Left ventricle myocardium inferior (tissue), 1 donor: ENCODE measurements at regions not wholly inside any gene's neighbourhood (a gene's known extent, or its start where the extent isn't known, plus 50 kb on each side); places are given as distances from the start of the nearest gene placed in this dataset.

Source experiments
- DNase-seq: peaks from one replicate; pipeline ENCODE4 v3.0.0-alpha.2; 2020
- H3K27ac ChIP-seq: fragments of 200-600 bp; replicated peaks from 2 replicates; pipeline ENCODE4 v1.8.0; 2021
- H3K27me3 ChIP-seq: fragments of 200-600 bp; 2 replicates; pipeline ENCODE4 v1.8.0; 2021; ENCODE audit warnings: low read depth
- H3K36me3 ChIP-seq: fragments of 200-600 bp; 2 replicates; pipeline ENCODE4 v1.8.0; 2021
- H3K4me1 ChIP-seq: fragments of 200-600 bp; 2 replicates; pipeline ENCODE4 v1.8.0; 2021
- H3K4me3 ChIP-seq: fragments of 200-600 bp; 2 replicates; pipeline ENCODE4 v1.8.0; 2021; ENCODE audit warnings: mild to moderate bottlenecking, moderate library complexity
- H3K9me3 ChIP-seq: fragments of 200-600 bp; replicated peaks from 2 replicates; pipeline ENCODE4 v1.8.0; 2021
- intact Hi-C: fragments of 100-400 bp; cut with micrococcal nuclease; formaldehyde crosslinking; loops from one replicate; pipeline ENCODE4 v1.11.0; 2022
- TF ChIP-seq, protein P1 (sequence below): fragments of 200-600 bp; IDR thresholded peaks from 2 replicates; pipeline ENCODE4 v1.8.0; 2021; ENCODE audit warnings: antibody characterized with exemption, mild to moderate bottlenecking, borderline replicate concordance
- donor health status: DM: no; HTN: yes; CAD: no; lungs with severe emphysema.

DNA sequence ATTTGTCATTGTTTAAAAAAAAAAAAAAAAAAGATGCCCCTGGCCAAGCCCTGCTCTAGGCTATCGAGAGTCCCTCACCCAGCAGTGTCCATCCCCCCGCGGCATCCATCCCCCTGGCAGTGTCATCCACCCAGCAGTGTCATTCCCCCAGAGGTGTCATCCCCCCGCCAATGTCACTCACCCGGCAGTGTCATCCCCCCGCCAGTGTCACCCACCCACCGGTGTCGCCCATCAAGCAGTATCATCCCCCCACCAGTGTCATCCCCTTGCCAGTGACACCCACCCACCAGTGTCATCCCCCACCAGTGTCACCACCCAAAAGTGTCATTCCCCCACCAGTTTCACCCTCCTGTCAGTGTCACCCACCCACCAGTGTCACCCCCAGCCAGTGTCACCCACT lies 99.3 kb upstream of the PRR20G start:
- peaks cover 6% of the 10 kb centered on the region for H3K9me3 ChIP-seq
- H3K4me3 ChIP-seq = no peak overlapping the region
- peaks cover 91% of the 10 kb centered on the region for H3K27me3 ChIP-seq
- H3K4me1 ChIP-seq = no peaks in the 10 kb centered on the region
- intact Hi-C loops = no loop called here
- TF ChIP-seq, protein P1, sequence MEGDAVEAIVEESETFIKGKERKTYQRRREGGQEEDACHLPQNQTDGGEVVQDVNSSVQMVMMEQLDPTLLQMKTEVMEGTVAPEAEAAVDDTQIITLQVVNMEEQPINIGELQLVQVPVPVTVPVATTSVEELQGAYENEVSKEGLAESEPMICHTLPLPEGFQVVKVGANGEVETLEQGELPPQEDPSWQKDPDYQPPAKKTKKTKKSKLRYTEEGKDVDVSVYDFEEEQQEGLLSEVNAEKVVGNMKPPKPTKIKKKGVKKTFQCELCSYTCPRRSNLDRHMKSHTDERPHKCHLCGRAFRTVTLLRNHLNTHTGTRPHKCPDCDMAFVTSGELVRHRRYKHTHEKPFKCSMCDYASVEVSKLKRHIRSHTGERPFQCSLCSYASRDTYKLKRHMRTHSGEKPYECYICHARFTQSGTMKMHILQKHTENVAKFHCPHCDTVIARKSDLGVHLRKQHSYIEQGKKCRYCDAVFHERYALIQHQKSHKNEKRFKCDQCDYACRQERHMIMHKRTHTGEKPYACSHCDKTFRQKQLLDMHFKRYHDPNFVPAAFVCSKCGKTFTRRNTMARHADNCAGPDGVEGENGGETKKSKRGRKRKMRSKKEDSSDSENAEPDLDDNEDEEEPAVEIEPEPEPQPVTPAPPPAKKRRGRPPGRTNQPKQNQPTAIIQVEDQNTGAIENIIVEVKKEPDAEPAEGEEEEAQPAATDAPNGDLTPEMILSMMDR = no peak
- DNase-seq = peak; percentile 5
- H3K27ac ChIP-seq = no peak overlapping the region
- H3K36me3 ChIP-seq = no peaks in the 10 kb centered on the region

DNA sequence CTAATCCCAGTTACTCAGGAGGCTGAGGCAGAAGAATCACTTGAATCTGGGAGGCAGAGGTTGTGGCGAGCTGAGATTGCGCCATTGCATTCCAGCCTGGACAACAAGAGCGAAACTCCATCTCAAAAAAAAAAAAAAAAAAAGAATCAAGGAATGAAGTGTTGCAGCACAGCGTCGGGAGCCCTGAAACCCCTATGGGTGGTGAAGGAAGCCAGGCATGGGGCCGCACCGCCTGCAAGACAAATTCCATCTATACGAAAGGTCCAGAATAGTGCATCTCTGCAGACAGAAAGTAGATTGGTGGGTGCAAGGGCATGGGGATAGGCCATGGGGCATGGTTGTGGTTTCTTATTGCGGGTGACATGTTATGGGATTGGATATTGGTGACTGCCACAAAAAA lies 98.6 kb upstream of the PRR20G start:
- no peak overlapping the region for H3K27ac ChIP-seq
- no peaks in the 10 kb centered on the region for H3K4me1 ChIP-seq
- no peak for DNase-seq
- peaks cover 84% of the 10 kb centered on the region for H3K27me3 ChIP-seq
- intact Hi-C loops = no loop called here
- TF ChIP-seq, protein P1 = no peak
- peaks cover 12% of the 10 kb centered on the region for H3K9me3 ChIP-seq
- H3K4me3 ChIP-seq = no peak overlapping the region
- H3K36me3 ChIP-seq = no peaks in the 10 kb centered on the region

DNA sequence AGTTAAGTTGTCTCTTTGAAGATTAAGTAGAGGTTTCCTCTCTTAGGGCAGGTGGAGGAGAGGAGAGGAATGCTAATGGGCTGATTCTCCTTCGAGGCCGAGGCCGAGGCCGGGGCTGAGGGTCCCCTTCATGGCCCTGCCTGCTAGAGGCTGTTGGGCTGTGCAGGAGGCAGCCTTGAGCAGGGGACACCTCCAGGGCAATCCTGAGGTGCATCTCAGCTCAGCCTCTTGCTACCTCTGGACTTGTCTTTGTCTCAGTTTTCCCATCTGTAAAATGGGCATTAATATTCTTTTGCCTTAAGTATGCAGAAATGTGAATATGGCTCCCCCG lies 97.7 kb upstream of the PRR20G start:
- H3K4me1 ChIP-seq = no peaks in the 10 kb centered on the region
- TF ChIP-seq, protein P1 = no peak
- H3K36me3 ChIP-seq = no peaks in the 10 kb centered on the region
- peaks cover 18% of the 10 kb centered on the region for H3K9me3 ChIP-seq
- intact Hi-C loops = no loop called here
- no peak overlapping the region for H3K4me3 ChIP-seq
- H3K27me3 ChIP-seq = peaks cover 82% of the 10 kb centered on the region
- H3K27ac ChIP-seq = no peak overlapping the region
- DNase-seq = no peak

DNA sequence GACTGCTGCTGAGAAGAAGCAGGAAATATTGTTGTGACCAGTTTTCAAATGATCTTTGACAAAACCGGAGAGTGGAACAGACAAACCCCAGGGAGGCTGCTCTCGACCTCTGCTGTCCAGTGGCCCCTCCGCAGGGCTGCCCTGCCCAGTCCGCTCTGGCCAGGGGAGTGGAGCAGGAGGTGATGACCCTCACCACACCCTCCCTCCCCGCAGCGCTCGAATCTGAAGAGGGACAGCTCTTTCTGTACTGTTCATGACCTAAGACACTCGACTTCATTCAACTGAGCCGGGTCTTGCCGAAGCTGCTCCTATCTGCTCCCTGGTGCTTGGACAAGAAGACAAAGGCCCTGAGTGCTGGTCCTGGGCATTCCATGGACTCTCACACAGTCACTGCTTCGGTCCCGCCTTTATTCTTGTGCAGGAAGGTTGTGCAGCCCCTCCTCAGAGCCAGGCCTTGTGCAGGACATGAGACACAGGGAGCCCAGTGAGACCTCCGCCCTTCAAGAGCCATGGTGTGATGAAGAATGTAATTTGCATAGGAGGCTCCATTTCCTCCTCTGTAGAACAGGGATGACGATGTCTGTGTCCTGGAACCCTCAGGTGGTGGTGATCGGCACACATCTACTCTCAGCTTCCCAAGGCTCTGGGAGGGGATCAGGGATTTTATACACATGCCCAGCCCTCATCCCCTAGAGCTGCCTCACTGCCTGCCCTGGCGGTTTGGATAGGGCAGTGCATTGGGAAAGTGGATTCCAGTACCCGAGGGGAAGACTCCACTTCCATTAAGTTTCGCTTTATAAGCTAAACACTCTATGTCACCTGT lies 97.1 kb upstream of the PRR20G start:
- peak; percentile 4 for DNase-seq
- peaks cover 82% of the 10 kb centered on the region for H3K27me3 ChIP-seq

DNA sequence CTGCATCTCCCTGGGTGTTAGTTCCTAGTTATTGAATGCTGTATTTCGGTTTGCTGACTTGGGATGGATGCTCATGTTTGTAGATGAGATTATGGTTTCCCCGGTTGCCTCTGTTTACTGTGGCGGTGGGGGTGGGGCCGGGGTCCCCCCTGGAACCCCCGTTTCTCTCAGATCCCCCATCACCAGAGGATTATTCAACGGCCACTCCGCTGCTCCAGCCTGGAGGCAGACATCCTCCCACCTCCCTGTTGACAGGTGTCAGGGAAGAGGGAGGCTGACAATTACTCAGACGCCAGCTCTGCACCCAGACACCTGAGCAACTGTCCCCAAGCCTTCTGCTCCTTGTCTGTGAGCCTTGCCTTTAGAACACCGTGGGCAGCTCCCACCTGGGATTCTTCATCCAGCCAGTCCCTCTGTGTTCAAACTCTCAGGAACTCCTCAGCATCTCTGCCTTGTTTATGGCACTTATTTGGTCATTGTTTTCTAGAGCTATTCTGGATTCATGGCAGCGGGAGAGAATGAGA lies 95.9 kb upstream of the PRR20G start:
- H3K4me3 ChIP-seq = no peak overlapping the region
- no peaks in the 10 kb centered on the region for H3K4me1 ChIP-seq
- peaks cover 77% of the 10 kb centered on the region for H3K27me3 ChIP-seq
- DNase-seq = peak; percentile 0
- TF ChIP-seq, protein P1 = no peak
- H3K36me3 ChIP-seq = no peaks in the 10 kb centered on the region
- intact Hi-C loops = no loop called here
- no peak overlapping the region for H3K27ac ChIP-seq
- H3K9me3 ChIP-seq = peaks cover 18% of the 10 kb centered on the region

More for the DNA sequence above, 97.1 kb upstream of the PRR20G start:
- no peaks in the 10 kb centered on the region for H3K36me3 ChIP-seq
- no peak overlapping the region for H3K4me3 ChIP-seq
- no peaks in the 10 kb centered on the region for H3K4me1 ChIP-seq
- peaks cover 18% of the 10 kb centered on the region for H3K9me3 ChIP-seq
- TF ChIP-seq, protein P1 = no peak
- no peak overlapping the region for H3K27ac ChIP-seq
- intact Hi-C loops = no loop called here
